Esophagus muscularis mucosa (tissue), 4 donors: ENCODE measurements at regions not wholly inside any gene's neighbourhood (a gene's known extent, or its start where the extent isn't known, plus 50 kb on each side); places are given as distances from the start of the nearest gene placed in this dataset.
"Not testable (repeated sequence)": the region's sequence is repeated elsewhere in the genome, so short reads cannot be mapped to it uniquely, and the experiment has no call there.

Experiments used
- DNase-seq: peaks from one replicate; pipeline ENCODE4 v3.0.0-alpha.2; 2017; ENCODE audit errors: extremely low spot score
- H3K27ac ChIP-seq, 4 donors: fragments of 200-600 bp; sonication (generic); replicated peaks in 1 of 4; 1 replicate in 3 of 4; 2 replicates in 1 of 4; pipeline ENCODE4 v1.5.1; 2016 to 2019; ENCODE audit warnings: mild to moderate bottlenecking in 1 of 4
- H3K27me3 ChIP-seq, 4 donors: fragments of 200-600 bp; sonication (generic); one replicate each; pipeline versions ENCODE4 v1.5.1 to v1.6.0; 2016 to 2019
- H3K36me3 ChIP-seq, 4 donors: fragments of 200-600 bp; sonication (generic); one replicate each; pipeline ENCODE4 v1.5.1; 2016 to 2019
- H3K4me1 ChIP-seq, 4 donors: fragments of 200-600 bp; sonication (generic); one replicate each; pipeline ENCODE4 v1.5.1; 2016 to 2019
- H3K4me3 ChIP-seq, 4 donors: fragments of 200-600 bp; sonication (generic); 1 replicate in 2 of 4; 2 replicates in 2 of 4; pipeline ENCODE4 v1.5.1; 2016 to 2019; ENCODE audit warnings: mild to moderate bottlenecking in 4 of 4, moderate library complexity in 1 of 4
- H3K9me3 ChIP-seq, 4 donors: fragments of 200-600 bp; sonication (generic); 1 replicate in 3 of 4; 2 replicates in 1 of 4; pipeline ENCODE4 v1.5.1; 2016 to 2019
- EP300 ChIP-seq: sonication (generic); formaldehyde crosslinking; IDR thresholded peaks from one replicate; pipeline ENCODE4 v1.6.1; 2017; ENCODE audit warnings: antibody characterized with exemption
- POLR2A ChIP-seq: fragments of 450-650 bp; IDR thresholded peaks from one replicate; pipeline ENCODE4 v1.6.1; 2017; ENCODE audit warnings: antibody characterized with exemption, moderate library complexity, mild to moderate bottlenecking, low read depth
- POLR2AphosphoS5 ChIP-seq, 2 donors: sonication (generic); formaldehyde crosslinking; IDR thresholded peaks; one replicate each; pipeline ENCODE4 v1.6.1; 2017; ENCODE audit warnings: antibody characterized with exemption in 2 of 2
- WGBS: methylation state at CpG from one replicate; pipeline ENCODE4 v1.1.5; 2018; 5-methylcytosine and 5-hydroxymethylcytosine counted together
- intact Hi-C: fragments of 100-400 bp; cut with DNase I; formaldehyde crosslinking; loops from one replicate; pipeline ENCODE4 v1.15.1; 2023
- TF ChIP-seq, protein P1 (sequence below), 3 experiments: fragments of 200-600 bp in 2 of 3; fragments of 450-650 bp in 1 of 3; sonication (generic) in 2 of 3; IDR thresholded peaks; one replicate each; pipeline ENCODE4 v1.5.1; 2017 to 2019; ENCODE audit warnings: antibody characterized with exemption in 3 of 3, mild to moderate bottlenecking in 2 of 3, moderate library complexity in 1 of 3

- Histone ChIP-seq H3K36me3 (no peaks in the 10 kb centered on the region), H3K4me3 (no peak overlapping the region), H3K27me3 (no peaks in the 10 kb centered on the region), H3K9me3 (no peaks in the 10 kb centered on the region), H3K27ac (no peak overlapping the region), H3K4me1 (peaks cover 18 to 51% (median 39%) of the 10 kb centered on the region in 4 donors)
- intact Hi-C loops: no loop called here
- peak; percentile 91 for DNase-seq
- TF ChIP-seq, protein P1, sequence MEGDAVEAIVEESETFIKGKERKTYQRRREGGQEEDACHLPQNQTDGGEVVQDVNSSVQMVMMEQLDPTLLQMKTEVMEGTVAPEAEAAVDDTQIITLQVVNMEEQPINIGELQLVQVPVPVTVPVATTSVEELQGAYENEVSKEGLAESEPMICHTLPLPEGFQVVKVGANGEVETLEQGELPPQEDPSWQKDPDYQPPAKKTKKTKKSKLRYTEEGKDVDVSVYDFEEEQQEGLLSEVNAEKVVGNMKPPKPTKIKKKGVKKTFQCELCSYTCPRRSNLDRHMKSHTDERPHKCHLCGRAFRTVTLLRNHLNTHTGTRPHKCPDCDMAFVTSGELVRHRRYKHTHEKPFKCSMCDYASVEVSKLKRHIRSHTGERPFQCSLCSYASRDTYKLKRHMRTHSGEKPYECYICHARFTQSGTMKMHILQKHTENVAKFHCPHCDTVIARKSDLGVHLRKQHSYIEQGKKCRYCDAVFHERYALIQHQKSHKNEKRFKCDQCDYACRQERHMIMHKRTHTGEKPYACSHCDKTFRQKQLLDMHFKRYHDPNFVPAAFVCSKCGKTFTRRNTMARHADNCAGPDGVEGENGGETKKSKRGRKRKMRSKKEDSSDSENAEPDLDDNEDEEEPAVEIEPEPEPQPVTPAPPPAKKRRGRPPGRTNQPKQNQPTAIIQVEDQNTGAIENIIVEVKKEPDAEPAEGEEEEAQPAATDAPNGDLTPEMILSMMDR (IDR thresholded peaks at IDR 0.05): no peak
- TF ChIP-seq POLR2A: no peak
- WGBS: 98% methylated on average over 4 of the region's 4 CpGs
These were observed 491.1 kb upstream of the KLF6 start for GRCh38 chr10:4276151-4276550.

DNA sequence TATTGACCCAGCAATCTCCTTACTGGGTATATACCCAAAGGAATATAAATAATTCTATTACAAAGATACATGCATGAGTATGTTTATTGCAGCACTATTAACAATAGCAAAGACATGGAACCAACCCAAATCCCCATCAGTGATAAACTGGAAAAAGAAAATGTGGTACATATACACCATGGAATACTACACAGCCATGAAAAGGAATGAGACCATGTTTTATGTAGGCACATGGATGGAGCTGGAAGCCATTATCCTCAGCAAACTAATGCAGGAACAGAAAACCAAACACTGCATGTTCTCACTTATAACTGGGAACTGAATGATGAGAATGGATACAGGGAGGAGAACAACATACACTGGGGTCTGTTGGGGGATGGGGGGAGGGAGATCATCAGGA is 489.7 kb upstream of the KLF6 start:
- H3K27me3 ChIP-seq, H3K4me3 ChIP-seq, H3K9me3 ChIP-seq, H3K27ac ChIP-seq, H3K36me3 ChIP-seq, intact Hi-C loops: not testable (repeated sequence)
- peak; percentile 34 for DNase-seq
- peaks cover 8 to 51% (median 36%) of the 10 kb centered on the region in 4 donors for H3K4me1 ChIP-seq

DNA sequence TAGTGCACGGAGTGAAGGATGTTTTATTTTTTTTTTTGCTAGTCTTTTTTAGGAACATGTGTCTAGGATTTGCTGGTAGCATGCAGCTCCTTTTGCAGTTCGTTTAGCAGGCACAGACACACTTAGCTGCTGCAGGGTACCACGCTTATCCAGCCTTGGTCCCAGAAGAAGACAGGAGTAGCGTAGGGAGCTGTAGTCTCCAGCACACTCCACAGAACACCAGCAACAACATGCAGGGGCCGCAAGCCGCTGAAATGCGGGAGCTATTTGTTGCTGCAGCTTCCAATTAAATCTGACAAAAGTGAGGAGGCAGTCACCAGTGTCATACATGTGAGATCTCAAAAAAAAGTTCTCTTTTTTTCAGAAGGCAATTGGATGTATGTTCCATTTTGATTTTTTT is 486.2 kb upstream of the KLF6 start:
- intact Hi-C loops: no loop called here
- no peak overlapping the region for H3K4me3 ChIP-seq
- H3K4me1 ChIP-seq: peaks cover 10 to 42% (median 35%) of the 10 kb centered on the region in 4 donors
- H3K9me3 ChIP-seq: no peaks in the 10 kb centered on the region
- TF ChIP-seq POLR2AphosphoS5 (IDR thresholded peaks at IDR 0.05) (peak in 1 of 2 donors; percentile 9), POLR2A (no peak)
- 76% methylated on average over 7 of the region's 7 CpGs for WGBS
- peak overlapping the region; percentile 16 to 44 (median 30) for H3K27ac ChIP-seq
- H3K36me3 ChIP-seq: no peaks in the 10 kb centered on the region
- H3K27me3 ChIP-seq: no peaks in the 10 kb centered on the region
- DNase-seq: peak; percentile 64

GRCh38 chr10:4270116-4270515 is 485.1 kb upstream of the KLF6 start:
- no peaks in the 10 kb centered on the region for H3K36me3 ChIP-seq
- TF ChIP-seq POLR2A: no peak
- TF ChIP-seq POLR2AphosphoS5 (IDR thresholded peaks at IDR 0.05): peak; percentile 43 to 54
- peak overlapping the region in 2 of 4 donors; percentile 22 to 38 for H3K27ac ChIP-seq
- H3K4me1 ChIP-seq: peaks cover 13 to 41% (median 35%) of the 10 kb centered on the region in 4 donors
- WGBS: 41% methylated on average over 4 of the region's 4 CpGs
- H3K27me3 ChIP-seq: no peaks in the 10 kb centered on the region
- intact Hi-C loops: no loop called here
- peak; percentile 66 for DNase-seq
- no peaks in the 10 kb centered on the region for H3K9me3 ChIP-seq
- H3K4me3 ChIP-seq: no peak overlapping the region

GRCh38 chr10:4268490-4268889 is 483.5 kb upstream of the KLF6 start:
- peak; percentile 50 for DNase-seq
- H3K9me3 ChIP-seq, H3K27ac ChIP-seq, H3K4me3 ChIP-seq, intact Hi-C loops, H3K36me3 ChIP-seq, H3K27me3 ChIP-seq: not testable (repeated sequence)
- peaks cover 20 to 52% (median 43%) of the 10 kb centered on the region in 4 donors for H3K4me1 ChIP-seq
- WGBS: 92% methylated on average over 6 of the region's 6 CpGs

- peak overlapping the region in 3 of 4 donors; percentile 5 to 28 (median 26) for H3K27ac ChIP-seq
- no peak overlapping the region for H3K4me3 ChIP-seq
- H3K9me3 ChIP-seq: no peaks in the 10 kb centered on the region
- no peaks in the 10 kb centered on the region for H3K27me3 ChIP-seq
- WGBS: 74% methylated on average over 8 of the region's 8 CpGs
- H3K36me3 ChIP-seq: no peaks in the 10 kb centered on the region
- H3K4me1 ChIP-seq: peaks cover 25 to 63% (median 50%) of the 10 kb centered on the region in 4 donors
- TF ChIP-seq, protein P1 (IDR thresholded peaks at IDR 0.05): peak in 1 of 3 experiments; percentile 10
- no peak for TF ChIP-seq EP300
- no peak for TF ChIP-seq POLR2AphosphoS5 (IDR thresholded peaks at IDR 0.05)
- no peak for TF ChIP-seq POLR2A
- DNase-seq: peak; percentile 19
- intact Hi-C loops: no loop called here
These were observed 482.2 kb upstream of the KLF6 start for GRCh38 chr10:4267086-4267773.
